GM18867 (cell line): ENCODE measurements at regions not wholly inside any gene's neighbourhood (a gene's known extent, or its start where the extent isn't known, plus 50 kb on each side); places are given as distances from the start of the nearest gene placed in this dataset.

Experiments
- ATAC-seq: cut with Tn5 transposase; IDR thresholded peaks from one replicate; pipeline ENCODE4 v1.9.1; 2021; ENCODE audit warnings: mild to moderate bottlenecking, moderate library complexity; ENCODE audit not compliant: unreplicated experiment

GRCh38 chr3:127405791-127406190 lies 117.9 kb upstream of the PRR20G start:
- no peak for ATAC-seq

GRCh38 chr3:127405010-127405598 lies 117.3 kb upstream of the PRR20G start:
- no peak for ATAC-seq

GRCh38 chr3:127404221-127405009 lies 116.6 kb upstream of the PRR20G start:
- no peak for ATAC-seq

- ATAC-seq = no peak
Measured at GRCh38 chr3:127403795-127404194, 115.9 kb upstream of the PRR20G start.

- no peak for ATAC-seq
Measured at GRCh38 chr3:127399154-127399553, 111.3 kb upstream of the PRR20G start.

- no peak for ATAC-seq
Measured at GRCh38 chr3:127396473-127396872, 108.6 kb upstream of the PRR20G start.

- no peak for ATAC-seq
Measured at GRCh38 chr3:127395663-127396355, 108.0 kb upstream of the PRR20G start.

GRCh38 chr3:127394984-127395662 lies 107.3 kb upstream of the PRR20G start:
- no peak for ATAC-seq

GRCh38 chr3:127394031-127394430 lies 106.2 kb upstream of the PRR20G start:
- no peak for ATAC-seq

- no peak for ATAC-seq
Measured at GRCh38 chr3:127393131-127393820, 105.4 kb upstream of the PRR20G start.

GRCh38 chr3:127392156-127392490 lies 104.3 kb upstream of the PRR20G start:
- ATAC-seq = no peak

- no peak for ATAC-seq
Measured at GRCh38 chr3:127391436-127392155, 103.8 kb upstream of the PRR20G start.

GRCh38 chr3:127390365-127391025 lies 102.6 kb upstream of the PRR20G start:
- no peak for ATAC-seq

- no peak for ATAC-seq
Measured at GRCh38 chr3:127389913-127390312, 102.1 kb upstream of the PRR20G start.

- no peak for ATAC-seq
Measured at GRCh38 chr3:127389420-127389819, 101.6 kb upstream of the PRR20G start.

- ATAC-seq = no peak
Measured at GRCh38 chr3:127388427-127388826, 100.6 kb upstream of the PRR20G start.

- no peak for ATAC-seq
Measured at GRCh38 chr3:127387556-127388153, 99.8 kb upstream of the PRR20G start.

- ATAC-seq = no peak
Measured at GRCh38 chr3:127387119-127387518, 99.3 kb upstream of the PRR20G start.

- no peak for ATAC-seq
Measured at GRCh38 chr3:127386490-127386889, 98.6 kb upstream of the PRR20G start.

GRCh38 chr3:127385540-127385870 lies 97.7 kb upstream of the PRR20G start:
- no peak for ATAC-seq
